ENCODE measurements at regions not wholly inside any gene's neighbourhood (a gene's known extent, or its start where the extent isn't known, plus 50 kb on each side); places are given as distances from the start of the nearest gene placed in this dataset.

DNA sequence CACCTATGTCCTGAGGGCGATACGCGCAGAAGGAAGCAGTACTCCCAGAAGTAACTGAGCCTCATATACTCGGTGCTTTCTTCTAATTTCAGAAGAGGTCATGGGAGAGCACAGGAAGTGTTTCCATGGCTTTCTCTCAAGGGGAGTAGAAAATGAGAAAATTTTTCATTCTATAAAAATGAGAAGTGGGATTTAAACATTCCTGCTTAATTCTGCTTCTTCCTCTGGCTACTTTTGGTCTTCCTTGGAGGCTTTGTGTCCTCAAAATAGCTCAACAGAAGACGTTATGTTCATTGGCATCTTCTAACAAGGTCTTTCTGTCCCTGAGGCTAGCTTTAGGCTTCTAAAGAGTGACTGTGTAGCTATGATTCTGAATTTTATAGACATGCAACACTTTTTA, 497.0 kb downstream of the TDRD15 start:
- no peak overlapping the region for H3K27ac ChIP-seq (ENCODE audit: low read depth in 2 of 2, low read length in 2 of 2)
- no peaks in the 10 kb centered on the region for H3K36me3 ChIP-seq (ENCODE audit: control insufficient read depth in 2 of 2, insufficient read depth in 2 of 2, low read length in 2 of 2)
- H3K4me1 ChIP-seq (ENCODE audit: control insufficient read depth in 2 of 2, insufficient read depth in 2 of 2, low read length in 2 of 2): no peaks in the 10 kb centered on the region
- H3K27me3 ChIP-seq (ENCODE audit: control insufficient read depth in 2 of 2, insufficient read depth in 2 of 2, low read length in 2 of 2): no peaks in the 10 kb centered on the region
- H3K4me3 ChIP-seq (ENCODE audit: low read length in 2 of 2): no peak overlapping the region
- H3K9me3 ChIP-seq (ENCODE audit: control insufficient read depth in 2 of 2, low read length in 2 of 2): no peaks in the 10 kb centered on the region
- H3K9ac ChIP-seq (ENCODE audit: low read depth in 1 of 2, low read length in 2 of 2): no peak overlapping the region

DNA sequence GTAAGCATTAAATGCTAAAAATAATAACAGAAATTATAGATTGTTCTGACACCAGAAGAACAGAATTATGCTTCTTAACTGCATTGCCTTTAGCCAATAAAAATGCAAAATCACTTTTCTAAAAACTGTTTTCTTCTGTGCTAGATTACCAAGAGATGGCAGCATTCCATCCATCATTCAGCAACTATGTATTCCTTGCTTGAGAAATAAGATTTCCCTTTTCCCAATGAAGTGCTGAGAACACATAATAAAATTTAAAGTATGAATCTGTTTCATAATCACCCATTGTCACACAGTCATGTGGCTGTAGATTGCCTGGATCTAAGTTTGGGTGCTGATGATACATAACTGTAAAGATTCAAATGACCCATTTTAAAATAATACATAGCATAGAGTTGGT, 504.2 kb downstream of the TDRD15 start:
- Histone ChIP-seq H3K27me3 (ENCODE audit: control insufficient read depth in 2 of 2, insufficient read depth in 2 of 2, low read length in 2 of 2) (no peaks in the 10 kb centered on the region), H3K36me3 (ENCODE audit: control insufficient read depth in 2 of 2, insufficient read depth in 2 of 2, low read length in 2 of 2) (no peaks in the 10 kb centered on the region), H3K4me1 (ENCODE audit: control insufficient read depth in 2 of 2, insufficient read depth in 2 of 2, low read length in 2 of 2) (no peaks in the 10 kb centered on the region), H3K9ac (ENCODE audit: low read depth in 1 of 2, low read length in 2 of 2) (no peak overlapping the region), H3K27ac (ENCODE audit: low read depth in 2 of 2, low read length in 2 of 2) (no peak overlapping the region), H3K9me3 (ENCODE audit: control insufficient read depth in 2 of 2, low read length in 2 of 2) (no peaks in the 10 kb centered on the region), H3K4me3 (ENCODE audit: low read length in 2 of 2) (no peak overlapping the region)

GRCh38 chr2:21633015-21633414, 509.2 kb downstream of the TDRD15 start:
- H3K4me1 ChIP-seq (ENCODE audit: control insufficient read depth in 2 of 2, insufficient read depth in 2 of 2, low read length in 2 of 2): no peaks in the 10 kb centered on the region
- H3K9ac ChIP-seq (ENCODE audit: low read depth in 1 of 2, low read length in 2 of 2): no peak overlapping the region
- no peaks in the 10 kb centered on the region for H3K36me3 ChIP-seq (ENCODE audit: control insufficient read depth in 2 of 2, insufficient read depth in 2 of 2, low read length in 2 of 2)
- no peaks in the 10 kb centered on the region for H3K9me3 ChIP-seq (ENCODE audit: control insufficient read depth in 2 of 2, low read length in 2 of 2)
- no peak overlapping the region for H3K27ac ChIP-seq (ENCODE audit: low read depth in 2 of 2, low read length in 2 of 2)
- H3K27me3 ChIP-seq (ENCODE audit: control insufficient read depth in 2 of 2, insufficient read depth in 2 of 2, low read length in 2 of 2): no peaks in the 10 kb centered on the region
- H3K4me3 ChIP-seq (ENCODE audit: low read length in 2 of 2): no peak overlapping the region

DNA sequence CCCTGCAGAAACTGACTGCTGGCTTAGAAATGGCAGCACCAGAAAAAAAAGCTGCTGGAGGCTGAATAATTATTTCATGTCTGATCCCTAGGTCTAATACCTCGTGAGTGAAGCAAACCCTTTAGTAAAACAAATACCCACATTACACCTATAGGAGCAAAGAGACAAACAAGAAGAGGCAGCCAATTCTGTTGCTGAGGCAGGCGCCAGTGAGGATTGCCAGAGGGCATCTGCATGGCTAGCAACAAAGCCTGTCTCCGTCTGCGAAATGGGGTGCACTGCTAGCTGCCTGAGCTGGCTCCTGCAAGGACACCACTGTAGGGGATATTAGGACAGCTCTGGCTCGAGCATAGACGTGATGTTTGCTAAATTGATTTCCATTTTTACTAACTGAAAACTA, 509.7 kb downstream of the TDRD15 start:
- H3K4me1 ChIP-seq (ENCODE audit: control insufficient read depth in 2 of 2, insufficient read depth in 2 of 2, low read length in 2 of 2): no peaks in the 10 kb centered on the region
- H3K27me3 ChIP-seq (ENCODE audit: control insufficient read depth in 2 of 2, insufficient read depth in 2 of 2, low read length in 2 of 2): no peaks in the 10 kb centered on the region
- no peak overlapping the region for H3K27ac ChIP-seq (ENCODE audit: low read depth in 2 of 2, low read length in 2 of 2)
- H3K9me3 ChIP-seq (ENCODE audit: control insufficient read depth in 2 of 2, low read length in 2 of 2): no peaks in the 10 kb centered on the region
- H3K36me3 ChIP-seq (ENCODE audit: control insufficient read depth in 2 of 2, insufficient read depth in 2 of 2, low read length in 2 of 2): no peaks in the 10 kb centered on the region
- H3K4me3 ChIP-seq (ENCODE audit: low read length in 2 of 2): no peak overlapping the region
- no peak overlapping the region for H3K9ac ChIP-seq (ENCODE audit: low read depth in 1 of 2, low read length in 2 of 2)

- no peaks in the 10 kb centered on the region for H3K9me3 ChIP-seq (ENCODE audit: control insufficient read depth in 2 of 2, low read length in 2 of 2)
- H3K9ac ChIP-seq (ENCODE audit: low read depth in 1 of 2, low read length in 2 of 2): no peak overlapping the region
- no peaks in the 10 kb centered on the region for H3K27me3 ChIP-seq (ENCODE audit: control insufficient read depth in 2 of 2, insufficient read depth in 2 of 2, low read length in 2 of 2)
- H3K4me1 ChIP-seq (ENCODE audit: control insufficient read depth in 2 of 2, insufficient read depth in 2 of 2, low read length in 2 of 2): no peaks in the 10 kb centered on the region
- no peak overlapping the region for H3K27ac ChIP-seq (ENCODE audit: low read depth in 2 of 2, low read length in 2 of 2)
- H3K36me3 ChIP-seq (ENCODE audit: control insufficient read depth in 2 of 2, insufficient read depth in 2 of 2, low read length in 2 of 2): no peaks in the 10 kb centered on the region
- no peak overlapping the region for H3K4me3 ChIP-seq (ENCODE audit: low read length in 2 of 2)
Observed at GRCh38 chr2:21633911-21634310, 510.1 kb downstream of the TDRD15 start.

DNA sequence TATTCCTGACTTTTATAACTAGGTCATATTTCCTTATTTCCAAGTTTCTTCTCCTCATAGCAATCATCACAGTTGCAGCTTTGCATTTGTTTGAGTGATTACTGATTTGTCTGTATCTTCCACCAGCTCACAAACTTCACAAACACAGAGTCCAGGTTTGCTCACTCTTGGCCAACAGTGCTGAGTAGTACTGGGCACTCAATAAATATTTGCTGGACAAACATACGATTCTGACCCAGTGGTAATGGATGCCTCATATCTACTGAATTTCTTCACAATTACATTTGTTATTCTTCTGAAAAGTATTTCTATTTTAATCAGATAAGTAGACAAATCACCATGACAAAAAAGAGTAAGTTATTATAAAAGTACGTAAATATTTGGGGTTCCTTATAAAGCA, 516.3 kb downstream of the TDRD15 start:
- Histone ChIP-seq H3K9ac (ENCODE audit: low read depth in 1 of 2, low read length in 2 of 2) (no peak overlapping the region), H3K4me3 (ENCODE audit: low read length in 2 of 2) (no peak overlapping the region), H3K36me3 (ENCODE audit: control insufficient read depth in 2 of 2, insufficient read depth in 2 of 2, low read length in 2 of 2) (no peaks in the 10 kb centered on the region), H3K27ac (ENCODE audit: low read depth in 2 of 2, low read length in 2 of 2) (no peak overlapping the region), H3K27me3 (ENCODE audit: control insufficient read depth in 2 of 2, insufficient read depth in 2 of 2, low read length in 2 of 2) (no peaks in the 10 kb centered on the region), H3K4me1 (ENCODE audit: control insufficient read depth in 2 of 2, insufficient read depth in 2 of 2, low read length in 2 of 2) (no peaks in the 10 kb centered on the region), H3K9me3 (ENCODE audit: control insufficient read depth in 2 of 2, low read length in 2 of 2) (no peaks in the 10 kb centered on the region)

- Histone ChIP-seq H3K27ac (ENCODE audit: low read depth in 2 of 2, low read length in 2 of 2) (no peak overlapping the region), H3K27me3 (ENCODE audit: control insufficient read depth in 2 of 2, insufficient read depth in 2 of 2, low read length in 2 of 2) (no peaks in the 10 kb centered on the region), H3K9ac (ENCODE audit: low read depth in 1 of 2, low read length in 2 of 2) (no peak overlapping the region)
Observed at GRCh38 chr2:21642647-21643046, 518.9 kb downstream of the TDRD15 start.

GRCh38 chr2:21643180-21643579, 519.4 kb downstream of the TDRD15 start:
- no peak overlapping the region for H3K27ac ChIP-seq (ENCODE audit: low read depth in 2 of 2, low read length in 2 of 2)
- H3K4me3 ChIP-seq (ENCODE audit: low read length in 2 of 2): no peak overlapping the region
- no peaks in the 10 kb centered on the region for H3K9me3 ChIP-seq (ENCODE audit: control insufficient read depth in 2 of 2, low read length in 2 of 2)
- H3K36me3 ChIP-seq (ENCODE audit: control insufficient read depth in 2 of 2, insufficient read depth in 2 of 2, low read length in 2 of 2): no peaks in the 10 kb centered on the region
- no peak overlapping the region for H3K9ac ChIP-seq (ENCODE audit: low read depth in 1 of 2, low read length in 2 of 2)
- H3K27me3 ChIP-seq (ENCODE audit: control insufficient read depth in 2 of 2, insufficient read depth in 2 of 2, low read length in 2 of 2): no peaks in the 10 kb centered on the region
- H3K4me1 ChIP-seq (ENCODE audit: control insufficient read depth in 2 of 2, insufficient read depth in 2 of 2, low read length in 2 of 2): no peaks in the 10 kb centered on the region

More at GRCh38 chr2:21642647-21643046, 518.9 kb downstream of the TDRD15 start:
- Histone ChIP-seq H3K36me3 (ENCODE audit: control insufficient read depth in 2 of 2, insufficient read depth in 2 of 2, low read length in 2 of 2) (no peaks in the 10 kb centered on the region), H3K4me3 (ENCODE audit: low read length in 2 of 2) (no peak overlapping the region), H3K9me3 (ENCODE audit: control insufficient read depth in 2 of 2, low read length in 2 of 2) (no peaks in the 10 kb centered on the region), H3K4me1 (ENCODE audit: control insufficient read depth in 2 of 2, insufficient read depth in 2 of 2, low read length in 2 of 2) (no peaks in the 10 kb centered on the region)

GRCh38 chr2:21644266-21644665, 520.5 kb downstream of the TDRD15 start:
- Histone ChIP-seq H3K27me3 (ENCODE audit: control insufficient read depth in 2 of 2, insufficient read depth in 2 of 2, low read length in 2 of 2) (no peaks in the 10 kb centered on the region), H3K36me3 (ENCODE audit: control insufficient read depth in 2 of 2, insufficient read depth in 2 of 2, low read length in 2 of 2) (no peaks in the 10 kb centered on the region), H3K4me3 (ENCODE audit: low read length in 2 of 2) (no peak overlapping the region), H3K27ac (ENCODE audit: low read depth in 2 of 2, low read length in 2 of 2) (no peak overlapping the region), H3K9ac (ENCODE audit: low read depth in 1 of 2, low read length in 2 of 2) (no peak overlapping the region), H3K9me3 (ENCODE audit: control insufficient read depth in 2 of 2, low read length in 2 of 2) (no peaks in the 10 kb centered on the region), H3K4me1 (ENCODE audit: control insufficient read depth in 2 of 2, insufficient read depth in 2 of 2, low read length in 2 of 2) (no peaks in the 10 kb centered on the region)

- Histone ChIP-seq H3K4me3 (ENCODE audit: low read length in 2 of 2) (no peak overlapping the region), H3K36me3 (ENCODE audit: control insufficient read depth in 2 of 2, insufficient read depth in 2 of 2, low read length in 2 of 2) (no peaks in the 10 kb centered on the region), H3K9ac (ENCODE audit: low read depth in 1 of 2, low read length in 2 of 2) (no peak overlapping the region), H3K4me1 (ENCODE audit: control insufficient read depth in 2 of 2, insufficient read depth in 2 of 2, low read length in 2 of 2) (no peaks in the 10 kb centered on the region), H3K27me3 (ENCODE audit: control insufficient read depth in 2 of 2, insufficient read depth in 2 of 2, low read length in 2 of 2) (no peaks in the 10 kb centered on the region), H3K27ac (ENCODE audit: low read depth in 2 of 2, low read length in 2 of 2) (no peak overlapping the region), H3K9me3 (ENCODE audit: control insufficient read depth in 2 of 2, low read length in 2 of 2) (no peaks in the 10 kb centered on the region)
Observed at GRCh38 chr2:21646345-21646744, 522.6 kb downstream of the TDRD15 start.

DNA sequence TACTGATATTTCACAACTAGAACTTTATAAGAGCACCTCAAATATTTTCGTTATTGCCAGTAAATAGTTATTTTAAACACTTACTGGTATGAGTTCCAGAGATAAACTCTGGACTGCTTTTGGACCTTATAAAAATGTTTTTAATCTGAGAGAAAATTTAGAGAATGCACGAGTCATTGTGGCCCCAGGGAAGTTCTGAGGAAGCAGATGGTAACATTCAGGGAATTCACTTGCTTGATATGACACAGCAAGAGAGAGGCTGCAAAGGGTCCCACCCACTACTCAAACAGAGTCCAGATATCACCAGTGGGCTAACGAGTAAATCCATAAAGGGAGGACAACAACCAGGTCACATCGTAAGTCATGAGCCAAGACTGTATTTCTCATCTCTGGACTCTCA, 526.8 kb downstream of the TDRD15 start:
- no peaks in the 10 kb centered on the region for H3K9me3 ChIP-seq (ENCODE audit: control insufficient read depth in 2 of 2, low read length in 2 of 2)
- no peak overlapping the region for H3K9ac ChIP-seq (ENCODE audit: low read depth in 1 of 2, low read length in 2 of 2)
- H3K4me3 ChIP-seq (ENCODE audit: low read length in 2 of 2): no peak overlapping the region
- no peaks in the 10 kb centered on the region for H3K4me1 ChIP-seq (ENCODE audit: control insufficient read depth in 2 of 2, insufficient read depth in 2 of 2, low read length in 2 of 2)
- no peaks in the 10 kb centered on the region for H3K36me3 ChIP-seq (ENCODE audit: control insufficient read depth in 2 of 2, insufficient read depth in 2 of 2, low read length in 2 of 2)
- H3K27ac ChIP-seq (ENCODE audit: low read depth in 2 of 2, low read length in 2 of 2): no peak overlapping the region
- no peaks in the 10 kb centered on the region for H3K27me3 ChIP-seq (ENCODE audit: control insufficient read depth in 2 of 2, insufficient read depth in 2 of 2, low read length in 2 of 2)

Data from mucosa of rectum (tissue), 2 donors.